ENCODE measurements at regions not wholly inside any gene's neighbourhood (a gene's known extent, or its start where the extent isn't known, plus 50 kb on each side); places are given as distances from the start of the nearest gene placed in this dataset.

DNA sequence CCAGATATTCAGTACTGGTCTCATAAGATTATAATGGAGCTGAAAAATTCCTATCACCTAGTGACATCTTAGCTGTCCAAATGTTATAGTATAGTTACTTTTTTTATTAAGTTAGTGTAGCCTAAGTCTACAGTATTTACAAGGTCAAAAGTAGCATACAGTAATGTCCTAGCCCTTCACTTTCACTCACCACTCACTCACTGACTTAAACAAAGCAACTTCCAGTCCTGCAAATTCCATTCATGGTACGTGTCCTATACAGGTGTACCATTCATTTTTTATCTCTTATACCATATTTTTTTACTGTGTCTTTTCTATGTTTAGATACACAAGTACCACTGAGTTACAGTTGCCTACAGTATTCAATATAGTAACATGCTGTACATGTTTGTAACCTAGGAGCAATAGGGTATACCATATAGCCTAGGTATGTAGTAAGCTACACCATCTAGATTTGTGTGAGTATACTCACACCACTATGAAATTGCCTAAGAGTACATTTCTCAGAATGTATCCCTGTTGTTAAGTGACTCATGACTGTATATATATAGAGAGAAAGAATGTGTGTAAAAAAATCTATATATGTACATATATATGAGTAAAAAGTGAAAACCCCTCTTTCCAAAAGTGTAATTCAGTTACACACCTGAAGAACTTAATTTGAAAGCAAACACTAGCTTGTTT lies 234.8 kb upstream of the WWC1 start:
- no peak for DNase-seq (ENCODE audit: low spot score)

DNA sequence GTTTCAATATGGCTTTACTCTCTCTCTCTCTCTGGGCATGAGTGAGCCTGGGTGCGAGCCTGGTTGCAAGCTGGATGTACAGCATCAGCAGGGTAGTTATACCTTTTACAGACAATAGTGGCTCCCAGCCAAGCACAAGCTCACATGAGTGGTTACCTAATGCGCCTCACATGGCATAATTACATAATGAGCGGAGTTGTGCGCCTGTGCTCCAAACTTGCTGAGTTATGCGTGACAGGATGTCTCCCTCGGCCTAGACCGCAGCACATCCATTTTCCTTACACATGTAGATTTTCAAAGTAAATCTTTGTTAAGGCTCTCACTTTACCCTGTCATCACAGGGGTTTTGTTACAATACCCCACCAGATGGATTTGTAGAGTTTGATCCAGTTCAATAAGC lies 233.5 kb upstream of the WWC1 start:
- no peak for DNase-seq (ENCODE audit: low spot score)

DNA sequence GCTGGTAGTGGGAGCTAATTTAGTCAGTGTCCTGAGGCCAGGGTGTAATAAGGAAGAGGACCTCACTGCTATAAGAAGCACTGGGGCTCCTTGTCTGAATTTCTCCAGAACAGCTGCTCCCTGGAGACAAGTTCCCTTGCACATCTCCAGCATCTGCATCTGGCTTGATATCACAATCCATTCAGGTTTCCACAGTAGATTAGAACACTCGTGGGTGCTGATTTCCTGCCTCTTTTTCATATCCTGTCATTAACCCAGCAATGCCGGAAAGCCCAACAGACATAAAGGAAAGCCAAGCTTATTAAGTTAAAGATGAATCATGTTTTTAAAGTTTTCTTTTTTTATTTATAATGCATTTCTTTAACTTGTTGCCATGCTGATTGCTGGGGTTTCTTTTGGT lies 232.3 kb upstream of the WWC1 start:
- no peak for DNase-seq (ENCODE audit: low spot score)

DNA sequence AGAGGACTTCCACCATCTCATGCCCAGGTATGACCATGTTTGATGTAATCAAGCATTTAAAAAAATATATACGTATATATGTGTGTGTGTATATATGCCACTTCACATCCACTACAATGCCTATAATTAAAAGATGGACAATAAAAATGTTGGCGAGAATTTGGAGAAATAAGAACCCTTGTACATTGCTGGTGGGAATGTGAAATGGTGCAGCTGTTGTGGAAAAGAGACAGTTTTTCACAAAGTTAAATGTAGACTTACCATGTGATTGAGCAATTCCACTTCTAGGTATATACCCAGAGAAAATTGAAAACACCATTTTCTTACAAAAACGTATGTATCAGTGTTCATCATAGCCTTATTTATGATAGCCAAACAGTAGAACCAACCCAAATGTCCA lies 229.2 kb upstream of the WWC1 start:
- DNase-seq (ENCODE audit: low spot score) = no peak

DNA sequence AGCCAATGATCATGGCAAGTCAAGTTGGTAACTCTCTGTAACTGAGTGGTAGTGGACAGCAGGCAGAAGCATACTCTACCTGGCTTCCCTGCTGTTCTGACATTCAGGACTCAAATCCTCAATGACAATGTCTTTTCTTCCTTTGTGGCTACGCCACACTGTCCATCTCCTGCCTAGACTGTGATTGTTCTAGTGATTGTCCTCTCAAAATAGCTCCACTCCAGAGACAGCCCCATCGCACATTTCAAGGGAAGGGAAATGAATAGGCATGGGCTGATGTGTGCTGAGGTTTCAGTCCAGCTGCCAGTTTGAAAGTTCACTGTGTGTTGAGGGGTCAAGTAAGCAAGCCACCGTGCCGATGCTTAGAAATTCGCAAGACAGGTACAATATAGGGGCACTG lies 227.0 kb upstream of the WWC1 start:
- no peak for DNase-seq (ENCODE audit: low spot score)

DNA sequence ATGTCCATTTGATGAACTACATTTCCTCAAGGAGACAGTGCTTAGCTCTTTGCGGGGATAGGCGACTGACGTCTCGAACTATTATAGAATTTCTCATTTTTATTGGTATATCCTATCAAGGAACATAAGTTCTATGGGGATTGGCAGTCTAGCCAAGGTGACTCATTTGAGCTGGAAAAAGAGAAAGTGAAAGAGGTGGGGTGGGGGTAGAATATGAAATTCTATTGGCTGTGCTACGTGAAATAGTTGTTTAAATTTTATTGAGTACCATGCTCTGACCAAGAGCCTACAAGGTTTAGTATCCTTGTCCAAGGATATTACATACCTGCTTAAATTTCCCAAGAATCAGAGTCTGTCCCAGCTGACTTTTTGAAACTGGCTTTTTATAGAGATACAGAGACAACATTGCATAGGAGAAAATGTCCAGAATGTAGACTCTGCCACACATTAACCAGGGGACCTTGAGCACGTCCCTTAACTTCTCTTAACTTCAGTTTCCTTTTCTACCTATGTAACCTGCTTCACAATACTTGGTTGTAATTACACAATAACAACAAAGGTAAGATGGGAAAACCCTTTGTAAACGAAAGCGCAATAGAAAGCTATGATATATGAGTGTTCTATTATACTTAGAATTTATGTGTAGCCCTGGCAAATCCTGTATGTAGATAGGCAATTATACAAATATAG lies 226.4 kb upstream of the WWC1 start:
- DNase-seq (ENCODE audit: low spot score) = no peak

DNA sequence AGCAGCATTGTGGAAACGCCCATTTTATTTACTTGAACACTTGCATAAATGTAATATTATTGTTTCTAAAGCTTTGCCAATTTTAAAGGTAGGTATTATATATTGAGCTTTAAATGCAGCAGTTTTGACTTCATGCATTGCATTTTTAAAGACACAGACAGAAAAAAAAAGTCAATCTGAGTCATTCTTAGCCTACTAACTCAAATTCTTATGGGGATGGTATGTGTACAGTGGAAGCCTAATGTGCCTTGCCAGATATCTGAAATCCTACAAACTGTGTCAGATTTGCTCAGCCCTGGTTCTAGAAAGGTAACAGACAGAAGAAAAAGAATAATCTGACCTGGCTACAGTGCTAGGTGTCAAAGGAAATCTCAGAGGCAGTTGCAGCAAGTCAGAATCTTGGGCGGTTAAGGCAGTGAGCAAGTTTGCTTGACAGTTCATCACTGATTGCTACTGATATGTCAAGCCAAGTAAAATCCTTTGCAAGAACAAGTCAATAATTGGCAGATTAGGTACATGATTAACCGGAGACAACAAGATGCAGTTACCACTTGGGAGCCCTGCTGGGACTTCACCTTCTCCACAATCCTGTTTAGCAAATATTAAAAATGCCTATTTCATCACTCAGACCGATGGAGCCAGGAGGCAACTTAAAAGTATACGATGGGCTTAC lies 224.8 kb upstream of the WWC1 start:
- DNase-seq (ENCODE audit: low spot score) = no peak

DNA sequence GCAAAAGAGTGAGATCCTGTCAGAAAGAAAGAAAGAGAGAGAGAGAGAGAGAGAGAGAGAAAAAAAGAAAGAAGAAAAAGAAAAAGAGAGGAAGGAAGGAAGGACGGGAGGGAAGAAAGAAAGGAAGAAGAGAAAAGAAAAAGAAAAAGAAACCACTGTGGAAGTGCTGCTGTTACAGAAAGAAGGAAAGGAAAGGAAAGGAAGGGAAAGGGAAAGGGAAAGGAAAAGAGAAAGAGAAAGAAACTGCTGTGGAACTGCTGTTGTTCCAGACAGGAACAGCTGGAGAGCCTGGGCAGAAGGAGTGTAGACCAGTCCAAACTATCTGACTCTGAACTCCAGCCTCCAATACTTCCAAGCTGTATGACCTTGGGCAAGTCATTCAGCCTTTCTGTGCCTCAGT lies 220.7 kb upstream of the WWC1 start:
- no peak for DNase-seq (ENCODE audit: low spot score)

DNA sequence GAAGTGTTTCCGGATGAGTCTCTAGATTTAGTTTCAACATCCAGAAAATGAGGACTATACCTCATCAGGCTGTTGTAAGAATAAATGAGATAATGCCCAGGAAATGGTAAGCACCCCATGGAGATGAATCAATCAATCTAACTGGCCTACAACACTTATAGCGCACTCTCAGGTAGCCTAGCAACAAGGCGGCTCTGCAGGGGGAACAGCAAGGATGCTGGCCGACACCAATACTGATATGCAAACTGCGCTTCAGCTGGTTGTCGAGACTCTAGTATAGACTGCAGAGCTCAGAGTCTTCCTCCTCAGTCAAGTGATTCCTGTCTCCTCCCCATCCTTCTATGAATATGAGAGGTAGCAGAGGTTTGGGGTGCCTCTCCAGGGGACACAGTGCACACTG lies 218.8 kb upstream of the WWC1 start:
- no peak for DNase-seq (ENCODE audit: low spot score)

DNA sequence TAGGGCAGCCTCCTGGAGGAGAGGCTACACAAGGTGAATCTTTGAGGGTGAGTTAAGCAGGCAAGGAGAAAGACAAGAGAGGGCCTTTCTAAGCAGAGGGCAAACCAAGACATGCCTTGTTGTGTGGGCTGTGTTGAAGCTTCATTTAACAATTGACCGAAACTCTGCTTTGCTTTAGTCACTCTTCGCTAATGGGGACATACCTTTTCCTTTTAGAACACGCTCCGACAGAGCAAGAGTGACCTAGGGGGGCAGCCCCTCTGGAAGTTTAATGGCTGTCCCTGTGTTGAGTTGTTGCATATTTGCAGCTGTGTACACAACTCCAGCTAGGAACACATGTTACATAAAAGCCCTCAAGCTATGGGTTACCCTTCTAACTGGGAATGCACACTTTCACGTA lies 218.1 kb upstream of the WWC1 start:
- DNase-seq (ENCODE audit: low spot score) = no peak

DNA sequence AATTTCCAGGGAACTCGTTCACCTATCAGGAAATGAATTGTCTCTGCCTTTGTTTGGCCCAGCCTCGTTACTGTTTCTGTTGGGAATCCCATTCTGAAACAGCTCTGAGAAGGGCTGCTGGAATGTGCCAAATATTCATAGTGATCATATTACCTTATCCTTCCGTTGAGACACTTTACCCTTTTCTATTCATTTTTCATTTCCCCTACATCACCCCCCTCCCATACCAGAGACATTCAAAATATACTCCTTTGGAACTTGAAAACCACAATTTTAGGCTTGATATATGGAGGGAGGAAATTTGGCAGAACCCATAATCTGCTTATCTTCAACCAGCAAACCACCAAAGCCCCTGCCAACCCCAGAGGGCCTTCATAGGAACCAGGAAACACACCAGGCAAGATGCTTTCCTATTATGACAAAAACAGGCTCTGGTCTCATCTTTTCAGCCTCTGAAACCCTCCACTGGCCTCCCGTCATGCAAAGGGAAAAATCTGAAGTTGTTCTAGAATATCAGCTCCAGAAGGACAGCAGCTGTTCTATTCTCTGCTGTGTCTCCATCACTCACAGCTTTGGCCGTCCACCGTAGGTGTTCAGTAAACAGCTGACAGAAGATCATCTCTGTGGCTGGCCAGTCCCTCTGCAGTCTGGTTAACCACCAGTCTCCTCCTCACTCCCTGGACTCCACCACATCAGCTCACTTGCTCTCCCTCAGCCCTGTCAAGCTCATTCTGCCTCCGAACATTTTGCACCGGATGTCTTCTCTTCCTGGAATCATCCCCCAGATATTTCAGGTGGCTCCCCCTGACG lies 217.2 kb upstream of the WWC1 start:
- no peak for DNase-seq (ENCODE audit: low spot score)

DNA sequence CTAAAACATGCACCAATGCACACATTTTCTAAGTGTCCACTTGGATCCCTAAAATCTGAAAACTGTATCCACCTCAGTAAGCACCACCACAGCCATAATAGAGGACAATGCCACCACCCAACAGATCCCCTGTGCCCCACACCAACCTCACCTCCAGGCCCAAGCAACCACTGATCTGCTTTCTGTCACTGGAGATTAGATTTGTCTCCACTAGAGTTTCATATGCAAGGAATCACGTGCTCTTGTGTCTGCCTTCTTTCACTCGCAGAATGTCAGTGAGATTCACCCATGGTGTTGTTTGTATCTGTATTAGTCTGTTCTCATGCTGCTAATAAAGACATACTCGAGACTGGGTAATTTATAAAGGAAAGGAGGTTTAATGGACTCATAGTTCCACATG lies 216.1 kb upstream of the WWC1 start:
- DNase-seq (ENCODE audit: low spot score) = no peak

DNA sequence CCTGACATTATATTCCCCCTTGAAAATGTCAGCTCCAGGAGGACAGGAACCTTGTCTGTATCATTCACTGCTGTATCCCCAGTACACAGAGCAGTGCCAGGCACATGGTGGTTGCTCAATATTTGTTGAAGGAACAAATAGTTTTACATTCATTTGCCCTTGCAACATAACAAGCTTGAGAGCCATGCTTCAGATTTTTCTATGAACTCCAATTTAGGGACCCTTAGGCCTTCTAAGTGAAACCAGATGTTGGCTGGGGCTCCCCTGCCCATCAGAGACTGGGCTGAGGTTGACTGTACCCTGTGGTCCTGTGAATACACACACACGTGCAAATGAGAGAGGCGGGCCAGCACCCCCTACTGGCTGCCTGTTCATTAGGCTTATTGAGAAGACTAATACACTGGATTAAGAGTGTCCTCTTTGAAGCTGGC lies 214.9 kb upstream of the WWC1 start:
- DNase-seq (ENCODE audit: low spot score) = no peak

DNA sequence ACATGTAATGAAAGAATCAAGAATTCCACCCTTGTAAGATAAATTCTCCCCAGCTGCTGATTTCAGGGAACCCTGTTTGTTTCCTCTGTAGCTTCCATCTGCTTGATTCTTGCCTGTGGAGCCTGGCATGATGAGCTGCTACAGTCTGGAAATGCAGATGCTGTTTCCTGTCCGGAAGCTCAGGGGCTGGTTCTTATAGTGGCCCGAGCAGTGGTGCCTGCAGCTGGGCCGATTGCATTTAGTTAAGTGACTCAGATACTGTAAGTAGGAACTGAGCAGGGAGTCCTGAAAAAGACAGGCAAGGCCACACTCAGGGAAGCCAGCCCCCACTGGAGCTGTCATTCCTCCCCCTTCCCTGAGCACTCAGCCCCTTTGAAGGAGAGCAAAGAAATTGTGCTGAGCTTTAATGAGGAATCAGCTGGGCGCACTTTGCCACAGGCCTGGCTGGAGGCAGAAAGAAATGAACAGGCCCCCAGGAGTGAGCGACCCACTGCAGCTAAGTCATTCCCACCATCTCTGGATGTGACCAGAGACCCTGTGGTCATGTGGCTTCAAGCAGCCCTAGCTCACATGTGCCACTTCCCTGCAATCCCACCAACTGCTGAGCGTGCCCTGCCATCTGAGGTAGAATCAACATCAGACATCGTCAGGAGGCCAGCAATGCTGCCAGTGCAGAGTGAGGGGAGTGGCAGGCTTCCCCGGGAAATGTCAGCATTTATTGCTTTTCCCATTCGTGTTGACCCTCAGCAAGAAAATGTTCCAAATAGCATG lies 206.0 kb upstream of the WWC1 start:
- no peak for DNase-seq (ENCODE audit: low spot score)

DNA sequence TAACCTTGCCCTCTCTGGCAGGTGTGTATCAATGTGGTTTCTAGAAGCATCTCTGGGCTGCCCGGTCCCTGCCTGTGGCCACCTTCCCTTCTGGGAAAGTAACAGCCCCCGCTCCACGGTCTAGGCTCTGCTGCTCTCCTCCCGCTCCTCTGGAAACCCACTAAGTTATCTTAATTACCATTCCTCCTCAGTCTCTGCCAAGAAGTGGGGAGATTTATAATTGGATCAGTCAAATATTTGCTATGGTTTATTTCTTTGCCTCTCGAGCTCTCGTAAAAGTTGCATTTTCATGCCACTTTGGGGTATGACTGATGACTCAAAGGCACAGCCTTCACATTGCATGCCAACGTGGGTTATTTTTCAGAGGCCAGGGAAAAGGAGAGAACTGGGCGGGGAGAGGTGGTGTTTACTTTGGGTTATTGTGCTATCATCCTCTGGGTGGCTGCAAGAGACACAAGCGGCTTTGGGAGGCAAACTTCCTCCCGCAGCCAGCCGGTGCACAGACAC lies 205.3 kb upstream of the WWC1 start:
- peak; percentile 91 for DNase-seq (ENCODE audit: low spot score)

DNA sequence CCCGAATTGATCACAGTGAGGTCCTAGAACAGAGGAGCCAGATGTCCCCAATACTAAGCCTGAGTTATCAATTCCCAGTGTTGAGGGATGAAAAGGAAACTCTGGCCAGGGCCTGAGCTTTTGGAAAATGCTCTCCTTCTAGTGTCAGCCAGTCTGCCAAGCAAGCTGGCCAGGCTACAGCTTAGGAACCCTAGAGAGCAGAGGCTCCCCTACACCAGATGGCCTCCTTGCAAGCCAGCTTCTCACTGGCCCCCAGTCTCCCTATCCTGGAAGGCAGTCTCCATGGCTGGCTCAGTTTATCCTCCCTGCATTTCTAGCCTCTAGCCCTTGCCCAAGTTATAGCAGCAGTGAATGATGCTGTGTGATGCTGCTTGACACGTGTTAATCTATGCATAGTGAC lies 204.7 kb upstream of the WWC1 start:
- DNase-seq (ENCODE audit: low spot score) = no peak

DNA sequence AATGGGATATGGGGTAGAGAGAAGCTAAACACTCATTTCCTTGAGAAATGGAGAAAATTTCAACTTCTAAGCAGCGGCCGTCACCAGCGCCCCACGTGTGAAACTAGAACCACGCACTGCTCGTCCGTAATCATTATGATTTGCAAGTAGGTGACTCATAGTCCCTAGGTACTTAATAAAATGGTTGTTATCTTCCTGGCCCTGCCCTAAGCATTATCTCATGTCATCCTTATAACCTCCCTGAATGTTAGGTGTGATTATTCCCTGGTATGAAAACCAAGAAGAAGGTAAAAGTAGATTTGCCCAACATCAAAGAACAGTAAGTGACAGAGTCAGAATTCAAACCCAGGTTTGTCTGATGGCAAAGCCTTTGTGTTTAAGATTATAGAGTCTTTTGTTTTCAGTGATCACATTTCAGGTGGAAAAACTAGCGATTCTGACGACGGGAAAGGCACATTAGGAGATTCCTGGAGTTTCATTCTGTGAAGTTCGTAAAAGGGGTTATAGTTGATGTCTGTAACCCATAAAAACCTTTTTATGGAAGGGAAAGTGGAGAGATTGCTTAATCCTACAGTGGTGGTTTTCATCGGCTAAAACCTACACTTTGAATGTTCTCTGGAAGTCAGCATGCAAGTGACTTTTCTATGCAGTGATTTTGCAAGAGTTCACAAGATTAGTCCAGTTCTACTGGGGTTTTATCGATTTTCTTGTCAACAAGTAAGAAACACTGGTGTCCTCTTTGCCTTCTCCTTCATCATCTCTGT lies 202.9 kb upstream of the WWC1 start:
- DNase-seq (ENCODE audit: low spot score) = peak; percentile 53

DNA sequence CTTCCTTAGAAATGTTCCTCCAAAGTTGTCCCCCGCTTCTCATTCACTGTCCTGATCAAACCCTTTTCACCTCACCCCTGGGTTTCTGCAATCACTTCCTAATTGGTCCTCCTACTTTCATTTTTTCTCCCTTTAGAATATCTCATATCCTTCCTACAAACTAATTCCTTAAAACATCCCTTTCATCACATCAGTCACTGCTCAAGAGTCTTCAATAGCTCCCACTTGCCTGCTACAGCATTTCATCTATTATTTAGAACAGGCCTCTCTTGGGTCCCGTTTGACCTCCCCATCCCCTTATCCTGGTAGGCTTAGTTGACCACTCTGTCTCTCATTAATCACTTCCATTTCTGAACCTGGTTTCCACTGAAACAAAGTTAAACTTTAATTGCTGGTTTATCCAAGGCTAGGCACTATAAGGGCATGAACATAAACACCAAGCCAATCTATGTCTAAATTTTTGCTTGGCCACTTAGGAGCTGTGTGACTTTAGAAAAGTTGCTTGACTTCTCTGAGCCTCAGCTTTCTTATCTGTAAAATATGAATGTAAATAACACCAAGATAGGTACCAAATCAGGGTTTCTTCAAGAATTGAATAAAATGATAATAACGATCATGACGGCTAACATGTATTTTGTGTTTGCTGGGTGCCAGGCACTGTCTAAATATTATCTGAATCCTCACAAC lies 202.1 kb upstream of the WWC1 start:
- DNase-seq (ENCODE audit: low spot score) = no peak

DNA sequence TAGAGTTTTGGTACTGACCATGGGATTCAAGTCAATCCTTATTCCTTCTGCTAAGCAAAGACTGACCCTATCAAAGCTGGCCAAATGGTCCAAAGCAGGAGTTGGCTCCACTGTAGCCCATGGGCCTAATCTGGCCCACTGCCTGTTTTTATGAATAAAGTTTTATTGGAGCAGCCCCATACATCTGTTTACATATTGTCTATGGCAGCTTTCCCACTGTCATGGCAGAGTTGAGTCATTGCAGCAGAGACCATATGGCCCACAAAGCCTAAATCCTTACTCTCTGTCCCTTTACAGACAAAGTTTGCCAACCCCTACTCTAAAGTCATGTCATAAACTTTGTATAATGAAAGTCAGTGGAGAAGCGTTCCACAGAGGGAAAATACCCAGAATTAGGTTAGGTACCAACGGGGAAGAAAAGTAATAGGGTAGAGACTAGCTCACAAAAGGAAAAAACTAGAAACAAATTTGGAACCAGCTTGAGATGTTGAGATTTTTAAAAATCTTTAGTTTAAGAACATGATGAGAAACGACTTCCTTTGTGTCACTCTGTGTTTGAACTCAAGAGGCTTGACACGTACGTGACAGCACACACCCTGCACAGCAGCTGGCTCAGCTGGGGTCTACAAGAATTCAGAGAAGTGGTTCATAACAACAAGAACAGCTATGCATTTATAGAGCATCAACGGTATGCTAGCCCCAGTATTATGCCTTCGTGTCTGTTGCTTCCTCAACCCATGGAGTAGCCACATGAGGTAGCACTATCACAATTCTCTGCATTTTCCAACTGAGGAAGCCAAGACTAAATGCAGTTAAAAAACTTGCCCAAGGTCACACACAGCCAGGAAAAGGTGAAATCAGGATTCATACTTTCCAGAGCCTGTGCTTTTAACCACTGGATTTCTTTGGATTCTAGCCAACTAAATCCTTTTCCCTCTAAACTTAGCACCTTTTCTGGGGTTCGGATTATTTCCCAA lies 198.9 kb upstream of the WWC1 start:
- DNase-seq (ENCODE audit: low spot score) = no peak
